Mucosa of rectum (tissue), 2 donors: ENCODE measurements at regions not wholly inside any gene's neighbourhood (a gene's known extent, or its start where the extent isn't known, plus 50 kb on each side); places are given as distances from the start of the nearest gene placed in this dataset.

Source experiments
- H3K27ac ChIP-seq, 2 donors: one replicate each; pipeline ENCODE4 v1.7.0; 2013; ENCODE audit warnings: inconsistent platforms in 2 of 2, low read depth in 2 of 2, low read length in 2 of 2
- H3K27me3 ChIP-seq, 2 donors: one replicate each; pipeline ENCODE4 v1.7.0; 2013; ENCODE audit warnings: low read length in 2 of 2; ENCODE audit not compliant: control insufficient read depth in 2 of 2, insufficient read depth in 2 of 2
- H3K36me3 ChIP-seq, 2 donors: one replicate each; pipeline ENCODE4 v1.7.0; 2013; ENCODE audit warnings: low read length in 2 of 2; ENCODE audit not compliant: control insufficient read depth in 2 of 2, insufficient read depth in 2 of 2
- H3K4me1 ChIP-seq, 2 donors: one replicate each; pipeline ENCODE4 v1.7.0; 2013; ENCODE audit warnings: low read length in 2 of 2, mild to moderate bottlenecking in 1 of 2; ENCODE audit not compliant: control insufficient read depth in 2 of 2, insufficient read depth in 2 of 2
- H3K4me3 ChIP-seq, 2 donors: one replicate each; pipeline ENCODE4 v1.7.0; 2013; ENCODE audit warnings: low read length in 2 of 2
- H3K9ac ChIP-seq, 2 donors: one replicate each; pipeline ENCODE4 v1.7.0; 2013; ENCODE audit warnings: low read length in 2 of 2, low read depth in 1 of 2, mild to moderate bottlenecking in 1 of 2
- H3K9me3 ChIP-seq, 2 donors: one replicate each; pipeline ENCODE4 v1.7.0; 2013; ENCODE audit warnings: low read length in 2 of 2; ENCODE audit not compliant: control insufficient read depth in 2 of 2
- donor health status: healthy.
- donor health status: Normal muscosa, but diverticular disease.

DNA sequence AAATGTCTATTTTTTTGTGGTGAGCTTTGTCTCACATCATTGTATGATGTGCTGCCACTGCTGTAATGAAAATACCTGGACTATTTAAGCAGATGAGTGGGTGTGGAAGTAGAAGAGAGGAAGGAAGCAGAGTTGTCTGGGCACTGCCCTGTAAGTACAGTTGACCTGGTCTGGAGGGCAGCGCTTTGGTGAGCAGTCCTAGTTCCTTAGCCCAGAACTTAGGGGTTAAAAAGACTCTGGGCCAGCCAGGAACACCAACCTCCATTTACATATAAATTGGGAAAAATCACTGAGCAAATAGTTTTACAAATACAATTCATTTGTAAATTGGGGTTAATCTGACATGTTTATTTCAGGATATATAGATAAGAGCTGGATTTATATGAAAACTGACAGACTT lies 347.1 kb upstream of the FAT1 start:
- Histone ChIP-seq H3K4me3 (no peak overlapping the region), H3K9me3 (no peaks in the 10 kb centered on the region), H3K4me1 (no peaks in the 10 kb centered on the region), H3K36me3 (no peaks in the 10 kb centered on the region), H3K27ac (no peak overlapping the region), H3K9ac (no peak overlapping the region), H3K27me3 (no peaks in the 10 kb centered on the region)

DNA sequence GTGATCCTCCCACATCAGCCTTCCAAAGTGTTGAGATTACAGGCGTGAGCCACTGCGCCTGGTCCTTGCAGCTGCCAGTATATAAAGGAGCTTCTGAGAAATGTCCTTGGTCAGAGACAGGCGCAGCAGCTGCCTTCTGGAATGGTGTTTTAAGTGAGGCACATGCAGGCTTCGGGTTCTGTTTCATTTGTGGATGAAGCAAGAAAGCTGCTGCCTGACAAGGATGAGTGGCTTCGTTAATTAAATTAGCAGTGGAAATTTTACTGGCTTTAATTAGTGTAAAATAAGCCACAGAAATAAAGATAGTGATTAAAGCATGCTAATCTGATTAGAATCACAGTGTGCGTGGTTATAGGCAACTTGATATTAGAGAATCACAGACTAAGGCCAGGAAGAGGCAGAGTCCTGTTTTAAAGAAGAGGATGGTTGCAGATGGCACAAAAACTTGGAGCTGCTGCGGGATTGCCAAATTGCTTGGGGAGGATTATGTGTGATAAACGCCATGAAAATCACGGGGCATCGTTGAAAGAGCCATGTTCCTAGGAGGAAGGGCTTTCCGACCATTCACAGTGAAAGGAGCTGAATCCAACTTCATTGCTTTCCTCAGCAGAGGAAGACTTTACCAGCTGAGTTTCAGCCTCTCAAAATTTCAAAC lies 348.4 kb upstream of the FAT1 start:
- Histone ChIP-seq H3K36me3 (no peaks in the 10 kb centered on the region), H3K27me3 (no peaks in the 10 kb centered on the region), H3K4me3 (no peak overlapping the region), H3K9ac (no peak overlapping the region), H3K27ac (no peak overlapping the region), H3K4me1 (no peaks in the 10 kb centered on the region), H3K9me3 (no peaks in the 10 kb centered on the region)

DNA sequence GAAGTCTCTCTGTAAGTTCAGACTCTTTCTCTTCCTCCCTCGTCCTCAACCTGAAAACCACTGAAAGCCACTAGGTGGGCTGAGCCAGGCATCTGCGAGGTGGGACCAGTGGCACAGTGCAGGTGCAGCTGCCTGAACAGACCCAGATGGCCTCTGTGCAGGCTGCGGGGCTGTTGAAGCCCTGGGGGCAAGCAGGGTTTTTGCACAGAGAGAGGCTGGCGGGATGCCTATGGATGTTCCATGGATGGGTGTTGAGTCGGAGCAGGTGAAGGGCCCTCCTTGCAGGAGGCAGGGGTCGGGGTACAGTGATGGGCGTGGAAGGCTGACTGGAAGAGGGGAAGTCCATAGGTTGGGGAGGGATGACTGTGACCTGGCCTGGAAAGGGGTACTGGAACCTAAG lies 350.2 kb upstream of the FAT1 start:
- Histone ChIP-seq H3K36me3 (no peaks in the 10 kb centered on the region), H3K27me3 (no peaks in the 10 kb centered on the region), H3K4me1 (no peaks in the 10 kb centered on the region), H3K27ac (no peak overlapping the region), H3K9ac (no peak overlapping the region), H3K4me3 (no peak overlapping the region), H3K9me3 (no peaks in the 10 kb centered on the region)

DNA sequence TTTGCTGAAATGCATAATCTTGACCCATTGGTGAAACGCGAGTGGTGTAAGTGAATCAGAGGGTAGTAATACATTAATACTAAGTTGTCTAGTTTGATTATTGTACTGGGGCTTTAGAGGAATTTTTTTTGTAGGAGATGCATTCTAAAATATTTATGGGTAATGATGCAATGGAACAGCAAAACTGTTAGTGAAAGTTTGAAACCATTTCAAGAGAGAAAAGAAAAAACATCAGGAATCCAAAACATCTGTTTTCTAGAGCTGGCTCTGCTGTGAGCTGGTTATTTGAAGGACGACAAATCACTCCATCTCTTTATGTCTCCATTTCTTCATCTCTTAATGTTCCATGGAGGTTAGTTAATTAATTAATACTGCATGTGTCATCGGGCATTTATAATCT lies 351.9 kb upstream of the FAT1 start:
- no peak overlapping the region for H3K27ac ChIP-seq
- H3K27me3 ChIP-seq: no peaks in the 10 kb centered on the region
- H3K36me3 ChIP-seq: no peaks in the 10 kb centered on the region
- no peaks in the 10 kb centered on the region for H3K9me3 ChIP-seq
- no peak overlapping the region for H3K4me3 ChIP-seq
- H3K9ac ChIP-seq: no peak overlapping the region
- no peaks in the 10 kb centered on the region for H3K4me1 ChIP-seq

DNA sequence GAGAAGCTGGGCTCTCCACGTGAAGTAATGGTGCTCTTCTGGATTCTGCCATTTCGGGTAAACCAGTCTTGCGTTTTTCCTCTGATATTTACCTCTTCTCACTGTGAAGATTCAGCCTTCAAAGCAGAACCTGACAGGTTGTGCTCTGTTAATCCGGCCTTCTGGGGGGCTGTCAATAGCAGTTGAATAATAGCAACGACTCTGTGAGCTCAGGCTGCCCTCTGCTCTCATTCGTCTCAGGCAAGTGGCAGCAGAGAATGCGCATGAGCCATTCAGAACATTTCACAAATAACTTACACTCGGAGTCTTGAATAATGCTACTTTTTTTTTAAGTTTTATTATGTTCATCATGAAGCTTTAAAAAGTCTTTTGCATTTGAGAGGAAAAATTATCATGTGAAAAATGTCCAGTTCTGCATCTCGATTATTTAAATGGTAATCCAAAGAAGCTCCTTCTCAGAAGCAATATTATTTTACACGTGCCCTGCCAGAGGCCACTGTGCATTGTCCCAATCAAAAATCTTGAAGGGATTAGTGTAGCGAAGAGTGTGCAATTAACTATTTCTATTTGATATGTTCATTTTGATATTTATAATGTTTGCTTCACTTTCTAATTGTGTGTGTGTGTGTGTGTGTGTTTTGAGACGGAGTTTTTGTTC lies 354.2 kb upstream of the FAT1 start:
- Histone ChIP-seq H3K4me3 (no peak overlapping the region), H3K27me3 (no peaks in the 10 kb centered on the region), H3K4me1 (no peaks in the 10 kb centered on the region), H3K9me3 (no peaks in the 10 kb centered on the region), H3K9ac (no peak overlapping the region), H3K27ac (no peak overlapping the region), H3K36me3 (no peaks in the 10 kb centered on the region)

DNA sequence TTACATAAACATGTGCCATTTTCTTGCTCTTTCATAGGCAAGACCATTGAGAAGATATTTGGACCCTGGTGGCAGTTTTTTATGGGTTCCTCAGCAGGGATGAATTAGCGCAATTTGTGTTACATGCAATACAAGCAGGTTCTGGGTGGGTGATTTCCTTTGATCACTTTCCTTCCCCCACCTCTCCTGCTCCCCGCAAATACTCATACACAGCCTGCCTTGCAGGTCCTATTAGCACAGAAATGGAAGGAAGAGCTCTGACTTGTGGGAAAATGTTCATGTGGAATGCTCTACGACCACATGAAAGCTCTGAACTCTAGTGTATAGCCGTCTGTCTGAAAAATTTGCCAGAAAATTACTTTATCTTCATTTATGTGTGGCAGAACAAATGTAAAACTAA lies 361.0 kb upstream of the FAT1 start:
- Histone ChIP-seq H3K4me3 (no peak overlapping the region), H3K9ac (no peak overlapping the region), H3K36me3 (no peaks in the 10 kb centered on the region), H3K27me3 (no peaks in the 10 kb centered on the region), H3K27ac (no peak overlapping the region), H3K4me1 (no peaks in the 10 kb centered on the region), H3K9me3 (no peaks in the 10 kb centered on the region)

DNA sequence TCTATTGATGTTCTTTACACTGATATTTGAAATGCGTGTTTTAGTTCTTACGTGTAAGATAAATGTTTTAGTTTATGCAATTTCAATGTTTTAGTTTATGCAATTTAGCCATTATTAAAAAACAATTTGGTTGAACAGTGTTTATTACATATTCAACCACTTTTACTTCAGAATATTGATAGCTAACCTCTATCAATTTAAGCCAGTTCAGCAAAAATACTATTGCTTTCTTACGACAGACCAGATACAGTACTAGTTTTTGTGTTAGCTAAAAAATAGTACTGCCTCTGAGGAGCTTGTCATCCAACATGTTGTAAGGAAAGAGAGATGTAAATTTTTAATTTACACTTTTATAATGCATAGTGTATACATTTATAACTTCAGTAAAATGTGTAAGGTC lies 361.7 kb upstream of the FAT1 start:
- Histone ChIP-seq H3K27ac (no peak overlapping the region), H3K4me3 (no peak overlapping the region), H3K9me3 (no peaks in the 10 kb centered on the region), H3K27me3 (no peaks in the 10 kb centered on the region), H3K4me1 (no peaks in the 10 kb centered on the region), H3K9ac (no peak overlapping the region), H3K36me3 (no peaks in the 10 kb centered on the region)

DNA sequence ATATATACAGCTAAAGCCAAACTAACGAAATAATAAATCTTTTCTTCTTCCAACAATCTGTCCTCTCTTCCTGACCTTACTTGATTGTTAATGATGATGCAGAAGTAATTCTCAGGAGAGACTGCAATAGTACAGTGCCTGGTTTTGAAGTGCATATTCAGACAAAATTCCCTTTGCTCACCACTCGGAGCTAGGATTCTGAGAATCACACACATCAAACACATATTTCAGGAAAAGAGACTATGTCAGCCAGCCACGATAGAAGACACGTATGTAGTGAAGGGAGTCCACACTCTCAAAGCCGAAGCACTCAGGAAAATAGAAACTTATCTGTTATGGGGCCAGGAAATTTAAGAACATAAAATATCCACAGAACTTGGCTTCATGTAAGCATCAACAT lies 362.5 kb upstream of the FAT1 start:
- Histone ChIP-seq H3K27me3 (no peaks in the 10 kb centered on the region), H3K4me3 (no peak overlapping the region), H3K27ac (no peak overlapping the region), H3K9me3 (no peaks in the 10 kb centered on the region), H3K9ac (no peak overlapping the region), H3K36me3 (no peaks in the 10 kb centered on the region), H3K4me1 (no peaks in the 10 kb centered on the region)

DNA sequence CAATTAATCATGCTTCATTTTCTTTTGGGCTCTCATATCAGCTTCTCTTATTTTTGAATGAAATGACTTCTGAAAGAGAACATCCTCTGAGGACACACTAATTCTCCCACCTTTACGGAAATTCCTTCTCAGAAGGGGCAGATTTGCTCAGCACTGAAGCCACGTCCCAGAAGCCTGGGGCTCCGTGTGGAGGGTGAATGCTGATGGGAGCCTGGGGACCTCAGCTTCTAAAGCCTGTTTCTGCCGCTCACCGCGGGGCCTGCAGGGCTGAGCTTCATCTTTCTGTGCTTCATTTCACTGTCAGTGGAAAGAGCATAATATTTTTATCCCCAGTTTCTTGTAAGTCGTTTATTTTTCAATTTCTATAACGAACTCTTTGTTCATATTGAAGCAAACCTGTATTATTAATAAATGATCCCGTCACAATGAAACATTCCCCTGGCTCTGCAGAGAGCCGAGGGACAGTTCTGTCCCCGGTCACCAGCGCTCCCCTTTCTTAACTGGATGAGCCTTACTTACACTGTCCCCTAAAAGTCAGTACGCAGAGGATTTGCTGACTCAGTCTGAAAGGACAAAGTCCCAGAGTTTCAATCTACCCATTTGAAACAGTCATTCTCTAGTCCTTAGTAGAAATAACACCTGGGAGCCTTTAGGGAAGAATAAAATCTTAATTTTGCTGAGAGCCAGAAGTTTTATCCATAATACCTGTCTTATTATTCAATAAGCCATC lies 364.6 kb upstream of the FAT1 start:
- Histone ChIP-seq H3K4me1 (no peaks in the 10 kb centered on the region), H3K9ac (no peak overlapping the region), H3K4me3 (no peak overlapping the region), H3K27me3 (no peaks in the 10 kb centered on the region), H3K27ac (no peak overlapping the region), H3K36me3 (no peaks in the 10 kb centered on the region), H3K9me3 (no peaks in the 10 kb centered on the region)

DNA sequence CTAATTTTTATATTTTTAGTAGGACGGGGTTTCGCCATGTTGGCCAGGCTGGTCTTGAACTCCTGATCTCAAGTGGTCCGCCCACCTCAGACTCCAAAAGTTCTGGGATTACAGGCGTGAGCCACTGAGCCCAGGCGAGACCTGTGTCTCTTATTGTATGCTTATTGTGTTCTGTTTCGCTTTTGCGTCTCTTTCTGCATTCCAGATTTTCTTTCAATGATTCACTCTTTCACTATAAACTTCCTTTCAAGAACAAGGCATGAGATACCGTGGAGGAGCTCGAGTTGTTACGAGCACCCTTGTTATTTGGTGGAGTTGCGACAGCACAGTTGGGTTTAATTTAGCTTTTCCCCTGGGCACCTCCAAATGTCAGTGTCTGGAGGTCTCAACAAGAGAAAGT lies 366.7 kb upstream of the FAT1 start:
- Histone ChIP-seq H3K27me3 (no peaks in the 10 kb centered on the region), H3K4me1 (no peaks in the 10 kb centered on the region), H3K36me3 (no peaks in the 10 kb centered on the region), H3K9me3 (no peaks in the 10 kb centered on the region), H3K9ac (no peak overlapping the region), H3K4me3 (no peak overlapping the region), H3K27ac (no peak overlapping the region)
